DND-41 (cell line): ENCODE measurements at regions not wholly inside any gene's neighbourhood (a gene's known extent, or its start where the extent isn't known, plus 50 kb on each side); places are given as distances from the start of the nearest gene placed in this dataset.

Experiments
- CTCF ChIP-seq: IDR thresholded peaks from 2 replicates; pipeline ENCODE4 v1.5.1; 2012; ENCODE audit warnings: borderline replicate concordance, low read length, moderate library complexity, mild to moderate bottlenecking; ENCODE audit not compliant: poor library complexity, severe bottlenecking; ENCODE audit errors: extremely low read depth
- EZH2 ChIP-seq: IDR thresholded peaks from 3 replicates; pipeline ENCODE4 v1.6.1; 2012; ENCODE audit warnings: borderline replicate concordance, low read depth, mild to moderate bottlenecking, moderate library complexity, low read length, inconsistent platforms; ENCODE audit not compliant: severe bottlenecking

DNA sequence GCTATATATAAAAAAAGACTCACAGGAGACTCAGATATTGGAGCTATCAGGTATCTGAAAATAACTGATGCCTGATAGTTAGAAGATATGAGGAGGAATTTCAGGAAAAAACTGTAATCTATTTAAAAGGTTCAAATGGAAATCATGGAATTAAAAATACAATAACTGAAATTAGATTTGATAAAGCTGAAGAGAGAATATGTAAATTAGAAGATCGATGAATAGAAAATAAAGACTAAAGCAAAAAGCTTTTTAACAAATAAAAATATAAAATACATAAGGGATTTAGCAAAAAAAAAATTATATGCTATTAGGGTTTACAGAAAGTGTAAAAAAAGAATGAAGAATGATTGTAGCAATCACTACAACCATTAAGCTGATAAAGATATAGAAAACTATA lies 679.8 kb upstream of the LMCD1 start:
- TF ChIP-seq EZH2 (no peak), CTCF (no peak)
